ENCODE measurements at regions not wholly inside any gene's neighbourhood (a gene's known extent, or its start where the extent isn't known, plus 50 kb on each side); places are given as distances from the start of the nearest gene placed in this dataset.

- DNase-seq = no peak
These were observed 350.6 kb downstream of the ZNF536 start for GRCh38 chr19:30722761-30723160.

- DNase-seq = no peak
These were observed 350.0 kb downstream of the ZNF536 start for GRCh38 chr19:30722186-30722585.

GRCh38 chr19:30719999-30720345 lies 347.8 kb downstream of the ZNF536 start:
- no peak for DNase-seq

GRCh38 chr19:30719189-30719998 lies 347.2 kb downstream of the ZNF536 start:
- no peak for DNase-seq

- no peak for DNase-seq
These were observed 346.5 kb downstream of the ZNF536 start for GRCh38 chr19:30718707-30719106.

- no peak for DNase-seq
These were observed 345.8 kb downstream of the ZNF536 start for GRCh38 chr19:30718014-30718413.

- no peak for DNase-seq
These were observed 345.2 kb downstream of the ZNF536 start for GRCh38 chr19:30717381-30717780.

- DNase-seq = no peak
These were observed 340.5 kb downstream of the ZNF536 start for GRCh38 chr19:30712431-30713337.

- DNase-seq = no peak
These were observed 339.6 kb downstream of the ZNF536 start for GRCh38 chr19:30711826-30712225.

GRCh38 chr19:30711296-30711695 lies 339.1 kb downstream of the ZNF536 start:
- DNase-seq = peak in 1 of 3 experiments; percentile 2

GRCh38 chr19:30710721-30711120 lies 338.5 kb downstream of the ZNF536 start:
- DNase-seq = no peak

GRCh38 chr19:30708416-30709178 lies 336.4 kb downstream of the ZNF536 start:
- DNase-seq = no peak

- no peak for DNase-seq
These were observed 332.7 kb downstream of the ZNF536 start for GRCh38 chr19:30704771-30705330.

GRCh38 chr19:30703645-30704044 lies 331.5 kb downstream of the ZNF536 start:
- DNase-seq = no peak

GRCh38 chr19:30701178-30701577 lies 329.0 kb downstream of the ZNF536 start:
- DNase-seq = no peak

- no peak for DNase-seq
These were observed 327.7 kb downstream of the ZNF536 start for GRCh38 chr19:30699871-30700280.

GRCh38 chr19:30696514-30696913 lies 324.3 kb downstream of the ZNF536 start:
- DNase-seq = peak in 1 of 3 experiments; percentile 9

GRCh38 chr19:30695171-30695875 lies 323.1 kb downstream of the ZNF536 start:
- no peak for DNase-seq

- no peak for DNase-seq
These were observed 322.1 kb downstream of the ZNF536 start for GRCh38 chr19:30694156-30694755.

- no peak for DNase-seq
These were observed 320.8 kb downstream of the ZNF536 start for GRCh38 chr19:30692879-30693503.

GRCh38 chr19:30692181-30692811 lies 320.1 kb downstream of the ZNF536 start:
- DNase-seq = no peak

Measured in NCI-H1417 (cell line).